GM19324 (cell line): ENCODE measurements at regions not wholly inside any gene's neighbourhood (a gene's known extent, or its start where the extent isn't known, plus 50 kb on each side); places are given as distances from the start of the nearest gene placed in this dataset.

Source experiments
- ATAC-seq: cut with Tn5 transposase; IDR thresholded peaks from one replicate; pipeline ENCODE4 v1.9.1; 2021; ENCODE audit warnings: mild to moderate bottlenecking, moderate library complexity; ENCODE audit not compliant: unreplicated experiment, low FRiP score

DNA sequence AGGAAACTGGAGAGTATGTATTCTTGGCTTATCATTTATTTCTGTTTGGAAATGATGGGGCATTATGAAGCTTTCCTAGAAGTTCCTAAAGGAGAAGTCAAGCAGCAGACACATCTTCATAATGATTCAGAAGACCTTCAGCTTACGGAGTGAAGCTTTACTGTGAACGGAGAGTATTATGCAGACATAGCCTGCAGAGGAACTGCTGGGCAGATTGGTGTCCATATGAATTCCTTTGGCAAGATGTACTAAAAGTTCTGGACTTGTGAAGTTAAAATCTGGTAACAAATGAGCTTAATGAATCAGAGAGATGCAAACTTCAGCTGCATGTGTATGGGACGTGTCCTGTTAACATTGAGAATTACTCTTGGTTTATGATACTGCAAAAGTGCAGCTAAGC is 60.1 kb downstream of the NABP1 start:
- ATAC-seq, result no peak

DNA sequence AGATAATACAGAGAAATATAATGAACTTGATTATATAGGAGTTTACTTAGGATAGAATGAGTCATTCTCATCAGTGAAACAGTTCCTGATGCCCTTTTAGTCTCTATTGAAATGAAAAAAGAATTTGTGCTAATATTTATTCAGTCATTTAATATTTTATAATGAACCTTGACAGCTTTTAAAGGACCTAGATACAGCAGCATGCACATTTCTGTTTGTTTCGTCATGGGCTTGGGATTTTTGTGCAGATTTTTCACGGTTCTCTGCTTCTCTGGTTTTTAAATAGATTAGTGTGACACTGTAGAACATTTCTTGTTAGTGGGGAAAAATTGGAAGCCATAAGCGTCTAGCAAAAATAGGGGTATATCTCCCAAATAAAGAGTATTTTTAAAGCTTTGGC is 60.7 kb downstream of the NABP1 start:
- ATAC-seq, result no peak

DNA sequence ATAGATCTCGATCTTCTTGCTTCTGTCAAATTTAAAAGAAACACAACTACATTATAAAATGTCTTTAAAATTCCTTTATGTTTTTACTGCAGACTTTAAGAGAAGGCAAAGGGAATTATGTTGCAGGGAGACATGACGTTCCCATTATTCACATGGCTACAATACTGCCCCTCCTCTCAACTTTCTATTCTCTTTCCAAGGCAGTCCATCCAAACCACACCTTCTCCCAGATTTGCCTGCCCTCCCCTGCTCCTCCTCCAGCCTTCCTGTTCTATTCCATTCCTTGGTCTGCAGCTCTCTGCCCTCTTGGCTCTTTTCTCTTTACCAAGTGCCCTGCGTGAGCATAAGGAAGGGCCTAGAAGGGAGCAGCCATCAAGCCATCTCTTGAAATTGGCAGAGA is 61.3 kb downstream of the NABP1 start:
- no peak for ATAC-seq

DNA sequence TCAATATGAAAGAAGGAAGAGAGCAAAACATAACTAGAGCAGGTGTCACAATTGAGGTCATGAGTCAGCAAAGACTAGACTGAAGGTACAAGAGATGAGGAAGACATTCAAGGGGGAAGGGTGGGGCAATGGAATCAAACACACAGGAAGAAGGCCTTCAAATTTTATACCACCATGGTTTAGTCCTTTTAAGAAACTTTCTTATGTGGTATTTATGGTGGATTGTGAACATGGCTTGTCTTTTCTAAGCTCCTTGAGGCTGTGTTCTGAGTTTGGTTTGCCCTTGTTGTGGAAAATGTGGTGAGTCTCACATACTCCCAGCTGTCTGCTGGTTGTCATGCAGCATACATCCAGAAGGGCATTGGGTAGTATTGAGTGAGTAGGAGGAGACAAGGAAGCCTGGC is 62.1 kb downstream of the NABP1 start:
- peak; percentile 83 for ATAC-seq

DNA sequence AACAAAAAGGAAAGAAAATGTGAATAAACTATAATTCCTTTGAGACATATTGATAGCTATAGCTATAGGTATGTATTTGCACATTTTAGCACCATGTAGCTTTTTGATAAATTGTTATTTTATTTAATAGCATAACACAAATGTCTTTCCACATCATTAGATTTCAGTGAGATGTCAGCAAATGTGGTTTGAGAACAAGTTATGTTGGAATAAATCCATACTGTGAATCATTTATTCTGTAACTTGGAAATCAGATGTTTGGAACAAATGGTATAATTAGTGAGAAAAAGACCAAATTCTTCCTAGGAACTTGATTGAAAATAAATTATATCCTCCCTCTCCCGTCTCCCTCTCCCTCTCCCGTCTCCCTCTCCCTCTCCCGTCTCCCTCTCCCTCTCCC is 62.8 kb downstream of the NABP1 start:
- ATAC-seq, result no peak

DNA sequence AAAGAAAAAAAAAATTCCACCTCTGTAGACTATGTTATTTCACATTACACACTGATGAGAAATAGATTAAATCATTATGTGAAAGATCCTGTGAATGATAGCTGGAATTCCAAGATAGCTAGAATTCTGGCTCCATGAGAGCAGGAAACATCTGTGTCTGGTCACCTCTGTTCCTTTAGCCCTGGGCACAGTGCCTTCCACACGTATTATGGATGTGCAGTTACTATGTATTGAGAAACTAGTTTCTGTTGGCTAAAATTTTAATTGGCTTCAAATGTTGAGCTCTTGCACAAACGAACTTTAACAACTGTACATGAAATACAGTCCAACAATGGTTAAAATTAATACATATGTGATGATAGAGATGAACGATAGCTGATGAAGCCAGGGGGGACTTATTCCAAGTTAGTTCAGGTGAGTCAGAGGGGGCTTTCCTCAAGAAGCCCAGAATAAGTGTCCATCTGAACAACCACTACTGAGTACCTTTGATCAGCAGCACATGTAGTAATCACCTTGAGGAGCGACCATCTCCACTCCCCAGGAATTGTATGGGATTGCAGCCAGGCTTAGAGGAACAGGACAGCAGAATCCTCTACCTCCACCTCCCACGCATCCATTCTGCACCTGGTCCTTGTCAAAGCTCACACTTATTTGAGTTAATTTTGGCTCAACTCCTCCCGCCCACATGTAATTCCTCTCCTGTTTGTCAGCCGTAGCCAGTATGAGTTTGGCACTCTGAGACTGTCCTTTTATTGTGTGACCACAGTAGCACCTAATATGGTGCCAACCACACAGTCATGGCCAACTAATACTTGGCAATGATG is 68.6 kb downstream of the NABP1 start:
- no peak for ATAC-seq

DNA sequence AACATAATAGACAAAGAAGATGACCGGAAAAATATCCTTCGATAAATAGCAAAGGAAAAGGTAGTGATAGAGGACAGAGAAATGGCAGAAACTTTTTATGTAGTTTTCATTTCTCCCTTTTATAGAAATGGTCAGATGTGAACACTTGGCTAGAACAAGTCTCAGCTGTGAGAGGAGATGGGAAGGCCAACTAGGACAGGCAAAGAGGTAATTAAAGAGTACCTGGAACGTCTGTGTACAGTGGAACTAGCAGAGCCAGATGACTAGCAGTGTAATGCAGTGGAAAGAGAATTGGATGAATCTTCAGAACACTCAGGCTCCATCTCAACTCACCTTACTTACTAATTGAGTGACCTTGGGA is 69.2 kb downstream of the NABP1 start:
- no peak for ATAC-seq

DNA sequence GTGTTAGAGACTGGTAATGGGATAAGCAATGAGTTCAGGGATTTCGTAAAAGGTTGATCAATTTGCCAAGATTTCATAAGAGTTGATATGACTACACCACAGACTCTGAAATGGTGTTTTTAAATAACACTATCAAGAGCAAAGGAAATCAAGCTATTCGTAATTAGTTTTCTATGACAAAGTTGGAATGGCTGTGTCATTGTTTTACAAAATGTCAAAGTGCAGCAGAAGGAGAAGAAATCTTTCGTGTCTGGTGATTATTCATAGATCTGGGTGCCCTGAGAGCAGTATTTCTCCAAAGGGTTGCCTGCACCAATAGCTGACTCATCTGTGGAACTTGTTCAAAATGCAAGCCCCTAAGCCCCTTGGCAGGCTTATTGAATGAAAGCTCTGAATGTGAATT is 70.1 kb downstream of the NABP1 start:
- peak; percentile 9 for ATAC-seq

DNA sequence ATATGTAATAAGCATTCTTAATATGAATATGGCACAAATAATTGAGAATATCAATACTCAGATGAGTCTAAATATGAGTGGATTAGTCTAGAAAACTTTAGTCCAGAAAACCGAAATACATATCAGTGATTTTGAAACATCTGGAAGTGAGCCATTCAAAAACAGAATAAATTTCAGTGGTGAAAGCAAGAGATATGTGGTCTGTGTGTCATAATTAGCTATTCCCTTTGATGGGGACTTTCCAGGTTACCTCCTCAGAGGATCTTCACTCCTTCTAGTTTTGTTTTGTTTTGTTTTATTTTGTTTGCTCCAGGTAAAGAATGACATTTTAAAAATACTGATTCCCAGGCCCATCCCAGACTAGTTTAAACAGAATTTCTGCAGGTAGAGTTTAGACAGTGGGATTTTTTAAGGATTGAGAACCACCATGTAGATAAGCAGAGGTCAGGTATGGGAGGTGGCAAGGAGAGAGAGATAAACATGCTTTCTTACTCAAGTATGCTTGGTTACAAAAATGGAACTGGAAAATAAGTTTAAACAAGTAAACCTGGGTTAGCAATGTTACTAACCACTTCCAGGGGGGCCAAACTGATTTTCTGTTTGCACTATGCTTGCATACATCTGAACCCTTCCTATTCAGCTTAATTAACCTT is 70.7 kb downstream of the NABP1 start:
- peak; percentile 70 for ATAC-seq

DNA sequence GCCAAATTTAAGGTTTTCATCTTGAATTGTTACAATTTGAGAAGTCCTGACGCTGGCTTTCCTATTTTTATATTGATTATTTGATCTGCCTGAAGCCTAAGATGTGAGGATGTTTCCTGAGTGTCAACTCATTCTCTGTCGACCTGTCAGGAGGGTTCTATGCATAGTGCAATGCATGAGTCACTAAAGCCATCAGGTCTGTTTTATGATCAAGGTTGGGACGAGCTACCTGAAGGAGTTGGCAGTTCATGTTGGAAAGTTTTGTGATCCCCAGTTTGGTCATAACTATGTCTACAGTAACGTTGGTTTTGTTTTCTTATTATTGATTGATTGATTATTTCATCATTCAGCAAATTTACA is 71.2 kb downstream of the NABP1 start:
- no peak for ATAC-seq

DNA sequence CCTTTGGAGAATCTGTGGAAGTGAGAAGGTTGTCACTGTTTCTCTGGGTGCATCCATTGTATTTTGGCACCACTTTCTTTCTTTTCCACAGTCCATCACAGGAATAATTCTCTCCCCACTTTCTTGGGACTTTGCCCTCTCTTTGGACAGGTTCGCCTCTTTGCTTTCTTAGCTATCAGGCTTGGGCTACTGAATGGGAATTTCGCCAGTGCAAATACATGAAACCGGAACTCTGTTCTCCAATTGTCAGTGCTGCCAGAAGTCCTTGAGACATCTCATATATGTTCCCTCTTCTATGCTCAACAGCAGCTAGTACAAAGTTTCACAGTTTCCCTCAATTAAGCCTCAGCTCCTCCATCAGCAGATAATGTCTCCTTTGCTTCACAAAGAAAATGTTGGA is 76.2 kb downstream of the NABP1 start:
- ATAC-seq, result no peak

DNA sequence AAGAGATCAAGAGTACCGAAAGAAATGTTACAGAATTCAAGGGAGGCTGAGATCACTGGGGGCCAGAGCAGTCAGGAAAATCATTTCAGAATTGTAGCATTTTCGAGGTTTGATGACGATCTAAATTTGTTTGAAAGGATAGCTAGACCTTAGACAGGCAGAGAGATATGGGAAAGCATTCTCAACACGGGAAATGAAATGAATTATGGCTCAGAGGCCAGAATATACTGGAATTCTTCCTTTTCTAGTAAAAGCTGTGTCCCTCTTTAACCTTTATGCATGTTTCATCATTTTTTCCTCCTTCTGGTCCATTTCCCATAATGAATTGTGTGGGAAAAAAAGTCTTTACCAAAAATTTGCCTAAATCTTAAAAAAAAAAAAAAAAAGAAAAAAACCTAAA is 78.8 kb downstream of the NABP1 start:
- no peak for ATAC-seq

DNA sequence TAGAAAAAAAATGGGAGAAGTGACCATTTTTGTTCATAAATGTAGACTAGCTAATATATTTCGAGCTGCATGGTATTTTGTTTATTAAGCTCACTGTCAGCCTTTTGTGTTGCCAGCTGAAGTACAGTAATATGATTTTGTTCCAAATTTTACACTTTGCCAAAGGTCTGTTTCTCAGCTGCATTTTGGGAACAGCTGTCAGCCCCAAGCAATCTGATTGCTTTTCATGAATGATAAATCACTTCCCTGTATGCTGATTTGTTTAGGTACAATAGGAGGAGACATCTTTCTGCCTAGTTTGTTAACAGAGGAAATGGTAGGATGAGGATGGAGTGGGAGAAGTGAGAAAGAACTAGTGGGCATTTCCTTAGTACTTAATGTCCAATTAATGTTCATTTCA is 79.3 kb downstream of the NABP1 start:
- ATAC-seq, result no peak

DNA sequence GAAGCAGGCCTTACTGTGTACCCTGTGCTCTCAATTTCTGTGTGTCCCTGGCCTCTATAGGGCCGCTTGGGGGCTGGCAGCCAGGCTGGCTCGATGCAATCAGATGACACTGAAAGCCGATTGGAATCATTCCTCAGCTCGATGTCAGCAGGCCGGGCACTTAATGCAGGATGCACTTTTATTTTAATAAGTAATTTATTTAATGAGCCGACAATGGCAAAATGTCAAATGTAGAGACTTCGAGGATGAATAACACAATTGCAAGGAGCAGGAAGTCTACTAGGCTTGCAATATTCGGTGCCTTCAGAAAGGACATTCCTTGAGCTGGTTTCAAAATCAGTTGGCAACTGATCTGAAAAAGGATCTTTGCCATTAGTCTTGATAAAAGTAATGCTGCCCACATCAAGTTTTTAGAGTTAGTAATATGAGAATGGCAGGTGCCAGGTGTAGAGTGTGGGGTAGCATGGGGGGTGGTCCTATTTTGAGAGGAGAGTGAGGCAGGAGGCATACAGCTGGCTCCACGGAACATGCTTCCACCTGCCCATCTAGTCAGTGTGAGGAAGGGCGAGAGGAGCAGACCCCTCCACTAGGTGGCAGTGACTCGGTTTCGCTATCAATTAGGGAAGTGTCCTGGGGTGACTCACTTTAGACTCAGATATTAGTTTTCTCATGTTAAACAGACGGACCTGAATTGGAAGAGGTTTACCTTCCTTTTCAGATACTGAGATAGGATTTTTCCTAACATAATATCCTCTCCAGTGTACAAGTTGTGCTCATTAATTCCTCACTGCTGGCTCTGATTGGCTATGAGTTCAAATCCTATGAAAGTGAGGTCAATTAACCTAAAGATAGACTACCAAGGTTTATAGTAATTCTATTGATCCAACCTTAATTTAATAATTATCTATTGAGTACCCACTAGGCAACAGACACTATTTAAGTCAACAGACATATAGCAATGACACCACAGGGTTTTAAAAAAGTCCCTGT is 80.9 kb downstream of the NABP1 start:
- ATAC-seq, result peak; percentile 100

DNA sequence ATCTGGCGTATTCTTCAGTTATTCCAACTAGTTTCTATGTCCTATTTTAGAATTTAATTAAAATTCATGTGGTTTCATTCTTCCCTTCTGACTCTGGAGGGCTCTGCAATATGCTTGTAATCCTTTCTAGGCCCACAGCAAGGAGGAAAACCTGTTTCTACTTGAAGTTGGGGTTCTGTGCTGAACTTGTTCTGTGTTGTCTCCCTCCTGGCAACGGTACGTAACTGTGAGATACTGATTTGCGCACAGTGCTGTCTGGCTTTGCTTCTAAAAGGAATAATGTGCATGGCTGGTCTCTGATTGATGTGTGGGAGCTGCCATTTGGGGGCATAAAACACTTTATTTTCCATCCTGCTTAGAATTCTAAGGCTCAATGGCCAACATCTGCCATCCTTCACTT is 81.7 kb downstream of the NABP1 start:
- ATAC-seq, result no peak

DNA sequence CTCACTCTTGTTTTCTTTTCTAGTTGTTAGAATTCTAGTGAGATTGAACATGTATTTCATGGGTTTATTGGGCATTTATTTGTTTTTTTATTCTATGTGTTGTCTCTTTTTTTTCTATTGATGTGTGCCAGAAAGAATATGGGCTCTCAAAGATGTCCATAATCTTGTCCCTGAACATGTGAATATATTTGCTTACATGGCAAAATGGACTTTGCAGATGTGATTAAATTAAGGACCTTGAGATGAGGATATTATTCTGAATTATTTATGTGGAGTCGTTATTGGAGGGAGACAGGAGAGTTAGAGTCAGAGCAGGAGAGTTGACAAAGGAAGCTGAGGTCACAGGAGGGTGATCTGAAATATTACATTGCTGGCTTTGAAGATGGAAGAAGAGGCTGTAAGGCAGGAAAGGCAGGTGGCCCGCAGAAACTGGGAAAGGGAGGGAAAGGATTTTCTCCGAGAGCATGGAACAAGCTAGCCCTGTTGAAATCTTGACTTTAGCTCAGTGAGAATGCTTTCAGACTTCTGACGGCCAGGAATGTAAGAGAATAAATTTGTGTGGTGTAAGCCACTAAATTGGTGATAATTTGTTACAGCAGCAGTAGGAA is 82.8 kb downstream of the NABP1 start:
- ATAC-seq, result no peak

DNA sequence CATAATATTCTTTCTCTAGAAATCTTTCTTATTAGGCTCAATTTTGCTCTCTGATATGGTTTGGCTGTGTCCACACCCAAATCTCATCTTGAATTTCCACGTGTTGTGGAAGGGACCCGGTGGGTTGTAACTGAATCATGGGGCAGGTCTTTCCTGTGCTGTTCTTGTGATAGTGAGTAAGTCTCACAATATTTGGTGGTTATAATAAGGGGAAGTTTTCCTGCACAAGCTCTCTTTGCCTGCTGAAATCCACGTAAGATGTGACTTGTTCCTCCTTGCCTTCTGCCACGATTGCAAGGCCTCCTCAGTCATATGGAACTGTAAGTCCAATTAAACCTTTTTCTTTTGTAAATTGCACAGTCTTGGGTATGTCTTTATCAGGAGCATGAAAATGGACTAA is 73.8 kb downstream of the CAVIN2 start:
- ATAC-seq, result no peak

DNA sequence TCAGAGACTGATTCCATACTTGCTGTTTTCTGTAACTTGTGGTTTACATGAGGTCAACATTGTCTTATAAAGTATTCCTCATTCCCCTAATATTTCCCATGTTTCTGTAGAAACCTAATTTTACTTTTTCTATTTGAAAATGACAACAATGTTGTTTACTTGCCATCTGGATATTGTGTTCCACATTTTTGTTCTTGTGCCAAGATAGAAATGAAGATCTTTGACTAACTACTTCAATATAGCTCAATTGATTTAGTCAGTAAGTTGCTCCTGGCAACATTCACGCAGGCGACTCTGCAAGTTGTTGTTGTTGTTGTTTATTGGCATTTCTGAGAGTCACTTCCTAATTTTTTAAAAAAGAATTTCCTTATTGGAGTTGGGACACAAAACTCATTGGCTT is 69.5 kb downstream of the CAVIN2 start:
- no peak for ATAC-seq

DNA sequence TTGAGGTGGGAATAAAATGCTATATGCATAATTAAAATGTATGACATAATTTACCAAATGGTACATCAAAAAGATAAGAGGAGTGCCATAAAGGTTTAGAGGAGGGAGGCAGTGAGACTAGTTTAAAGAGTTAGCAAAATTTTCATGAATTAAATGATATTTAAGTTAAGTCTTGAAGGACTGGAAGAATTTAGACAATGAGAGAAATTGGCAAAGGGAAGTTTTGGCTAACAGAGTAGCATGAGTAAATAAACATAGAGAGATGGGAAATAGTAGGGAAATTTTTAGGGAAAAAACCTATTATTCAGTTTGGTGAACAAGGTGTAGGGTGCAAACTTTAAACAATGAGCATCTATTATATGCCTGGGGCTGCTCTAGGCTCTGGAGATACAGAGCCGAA is 68.8 kb downstream of the CAVIN2 start:
- ATAC-seq, result no peak

DNA sequence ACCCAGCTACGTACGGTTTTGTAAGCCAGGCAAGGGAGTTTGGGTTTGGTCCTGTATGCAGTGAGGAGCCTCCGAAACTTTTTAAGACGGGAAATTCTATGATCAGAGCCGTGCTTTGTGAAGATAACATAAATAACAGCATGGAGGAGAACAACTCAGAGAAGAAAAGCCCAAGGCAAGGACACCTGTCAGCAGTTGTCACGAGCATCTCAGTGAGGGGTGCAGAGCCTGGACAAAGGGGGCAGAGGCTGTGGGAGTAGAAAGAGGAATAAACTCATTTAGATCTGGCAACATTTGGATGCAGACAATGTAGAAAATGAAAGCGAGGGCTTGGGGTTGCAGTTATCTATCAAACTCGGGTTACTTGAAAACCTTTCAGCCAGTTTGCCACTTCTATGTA is 64.5 kb downstream of the CAVIN2 start:
- no peak for ATAC-seq

DNA sequence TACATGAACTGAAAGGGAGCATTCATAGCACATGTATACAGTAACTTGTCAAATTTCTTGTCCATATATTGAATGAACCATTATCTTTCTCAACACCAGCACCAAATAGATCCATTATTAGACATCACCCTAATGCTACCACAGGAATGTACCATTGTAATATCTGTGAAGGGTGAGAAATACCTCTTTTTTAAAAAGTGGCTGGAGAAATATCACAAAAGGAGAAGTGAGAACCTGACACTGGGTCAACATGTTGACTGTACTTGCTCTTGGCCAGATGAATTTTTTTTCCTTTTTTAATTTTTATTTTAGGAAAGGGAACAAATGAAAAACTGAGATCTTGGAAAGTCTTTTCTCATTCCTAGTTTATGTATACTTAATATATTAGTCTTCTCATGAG is 63.5 kb downstream of the CAVIN2 start:
- no peak for ATAC-seq
